Activated CD8-positive, alpha-beta T cell treated with anti-CD3 and anti-CD28 coated beads for 36 hours (primary cell): ENCODE measurements at regions not wholly inside any gene's neighbourhood (a gene's known extent, or its start where the extent isn't known, plus 50 kb on each side); places are given as distances from the start of the nearest gene placed in this dataset.

ENCODE experiments used
- ATAC-seq: fragments of 200-7000 bp; cut with Tn5 transposase; one replicate; pipeline ENCODE4 v1.10.0; 2021; ENCODE audit warnings: mild to moderate bottlenecking, moderate library complexity
- CTCF ChIA-PET: fragments of 350-600 bp; sonication (Branson Sonifier 250); formaldehyde crosslinking; loops from one replicate; lab custom pipeline; 2021; ENCODE audit warnings: antibody characterized with exemption; lab: Charles Lee
- POLR2A ChIA-PET: fragments of 350-600 bp; sonication (Branson Sonifier 250); formaldehyde crosslinking; loops from one replicate; lab custom pipeline; 2021; ENCODE audit warnings: antibody characterized with exemption; lab: Charles Lee
- DNase-seq: peaks from one replicate; pipeline ENCODE4 v3.0.0-alpha.2; 2020
- H3K27ac Mint-ChIP-seq: one replicate; pipeline ENCODE4 v1.8.0; 2021; ENCODE audit warnings: mild to moderate bottlenecking, mixed read lengths
- H3K27me3 Mint-ChIP-seq: one replicate; pipeline ENCODE4 v1.8.0; 2021; ENCODE audit warnings: mixed read lengths
- H3K36me3 Mint-ChIP-seq: one replicate; pipeline ENCODE4 v1.8.0; 2021; ENCODE audit warnings: low read depth, mixed read lengths
- H3K4me1 Mint-ChIP-seq: one replicate; pipeline ENCODE4 v1.8.0; 2021; ENCODE audit warnings: low read depth, mixed read lengths
- H3K4me3 Mint-ChIP-seq: one replicate; pipeline ENCODE4 v1.8.0; 2021; ENCODE audit warnings: mild to moderate bottlenecking, moderate library complexity, mixed read lengths
- H3K9me3 Mint-ChIP-seq: one replicate; pipeline ENCODE4 v1.8.0; 2021; ENCODE audit warnings: mixed read lengths
- intact Hi-C: fragments of 100-400 bp; cut with micrococcal nuclease; formaldehyde crosslinking; loops from one replicate; pipeline ENCODE4 v1.10.0; 2022
- TF ChIP-seq, protein P1 (sequence below): fragments of 200-600 bp; IDR thresholded peaks from one replicate; pipeline ENCODE4 v1.8.0; 2022; ENCODE audit warnings: antibody characterized with exemption, mild to moderate bottlenecking

DNA sequence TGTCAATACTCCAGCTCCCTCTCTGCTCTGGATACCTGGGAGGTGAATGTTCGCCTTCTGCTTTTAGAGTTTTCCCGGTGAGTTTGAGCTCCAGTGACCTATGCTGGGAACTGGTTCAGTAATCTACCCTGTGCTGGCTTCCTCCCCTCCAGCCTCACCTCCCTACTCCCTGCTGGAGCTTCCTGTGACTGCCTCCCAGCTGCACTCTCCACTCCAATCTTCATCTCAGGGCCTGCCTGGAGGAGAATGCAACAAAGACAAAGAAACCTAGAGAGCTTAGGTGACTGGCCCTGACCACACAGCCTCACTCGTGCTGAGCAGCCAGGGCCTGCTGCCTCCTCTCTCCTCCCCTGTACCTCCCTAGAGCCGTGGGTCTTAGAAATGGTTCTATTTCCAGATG, 101.6 kb upstream of the FOXF1 start:
- no peaks in the 10 kb centered on the region for H3K9me3 Mint-ChIP-seq
- TF ChIP-seq, protein P1, sequence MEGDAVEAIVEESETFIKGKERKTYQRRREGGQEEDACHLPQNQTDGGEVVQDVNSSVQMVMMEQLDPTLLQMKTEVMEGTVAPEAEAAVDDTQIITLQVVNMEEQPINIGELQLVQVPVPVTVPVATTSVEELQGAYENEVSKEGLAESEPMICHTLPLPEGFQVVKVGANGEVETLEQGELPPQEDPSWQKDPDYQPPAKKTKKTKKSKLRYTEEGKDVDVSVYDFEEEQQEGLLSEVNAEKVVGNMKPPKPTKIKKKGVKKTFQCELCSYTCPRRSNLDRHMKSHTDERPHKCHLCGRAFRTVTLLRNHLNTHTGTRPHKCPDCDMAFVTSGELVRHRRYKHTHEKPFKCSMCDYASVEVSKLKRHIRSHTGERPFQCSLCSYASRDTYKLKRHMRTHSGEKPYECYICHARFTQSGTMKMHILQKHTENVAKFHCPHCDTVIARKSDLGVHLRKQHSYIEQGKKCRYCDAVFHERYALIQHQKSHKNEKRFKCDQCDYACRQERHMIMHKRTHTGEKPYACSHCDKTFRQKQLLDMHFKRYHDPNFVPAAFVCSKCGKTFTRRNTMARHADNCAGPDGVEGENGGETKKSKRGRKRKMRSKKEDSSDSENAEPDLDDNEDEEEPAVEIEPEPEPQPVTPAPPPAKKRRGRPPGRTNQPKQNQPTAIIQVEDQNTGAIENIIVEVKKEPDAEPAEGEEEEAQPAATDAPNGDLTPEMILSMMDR = no peak
- no peak for ATAC-seq
- H3K36me3 Mint-ChIP-seq = no peaks in the 10 kb centered on the region
- DNase-seq = no peak
- intact Hi-C loops = no loop called here
- peaks cover 11% of the 10 kb centered on the region for H3K27me3 Mint-ChIP-seq
- POLR2A ChIA-PET = no interaction called here
- H3K27ac Mint-ChIP-seq = no peak overlapping the region
- no peak overlapping the region for H3K4me3 Mint-ChIP-seq
- CTCF ChIA-PET = no interaction called here
- H3K4me1 Mint-ChIP-seq = no peaks in the 10 kb centered on the region

DNA sequence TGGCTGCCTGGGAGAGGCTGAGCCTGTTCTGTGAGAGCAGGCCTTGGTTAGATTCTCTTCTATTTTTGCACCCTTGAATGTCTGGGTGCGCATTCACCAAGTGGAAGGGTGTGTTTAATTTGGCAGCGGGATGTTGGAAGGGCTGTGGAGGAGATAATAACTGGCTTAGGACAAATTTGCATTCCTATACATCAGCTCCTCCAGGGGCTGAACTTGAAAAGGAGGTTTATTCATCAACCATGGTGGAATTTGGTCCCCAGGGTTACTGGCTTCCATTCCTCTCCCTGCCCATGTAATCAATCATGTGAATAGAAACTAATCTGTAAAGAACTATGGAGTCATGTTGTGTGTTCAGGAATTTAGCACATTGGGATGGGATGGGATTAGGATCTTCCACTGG, 100.2 kb upstream of the FOXF1 start:
- Mint-ChIP-seq H3K9me3 (no peaks in the 10 kb centered on the region), H3K36me3 (no peaks in the 10 kb centered on the region), H3K27ac (no peak overlapping the region), H3K4me1 (no peaks in the 10 kb centered on the region), H3K4me3 (no peak overlapping the region), H3K27me3 (peaks cover 8% of the 10 kb centered on the region)
- TF ChIP-seq, protein P1 = no peak
- DNase-seq (no peak), ATAC-seq (no peak)
- intact Hi-C loops = no loop called here
- ChIA-PET CTCF (interaction anchor here (0.7 kb wide), 1 partner anchor 76 kb away, joined by 3 read pairs; no protein-coding TSS in a partner anchor), POLR2A (no interaction called here)

DNA sequence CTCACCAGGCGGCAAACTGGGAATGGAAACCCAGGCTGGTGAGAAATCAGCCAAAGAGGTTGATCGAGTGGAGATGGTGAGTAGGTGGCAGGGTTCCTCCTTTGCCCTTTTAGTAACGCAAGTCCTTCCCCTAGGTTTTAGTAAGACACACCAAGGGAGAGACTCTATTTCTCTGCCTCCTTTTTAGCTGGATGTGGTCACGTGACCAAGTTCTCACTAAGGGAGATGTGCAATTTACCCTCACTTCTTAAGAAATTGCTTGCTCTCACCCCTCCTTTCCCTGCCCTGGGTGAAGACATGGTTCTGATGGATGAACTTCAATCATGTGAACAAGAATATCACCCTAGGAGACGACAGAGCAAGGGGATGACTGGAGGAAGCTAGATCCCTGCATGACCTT, 99.8 kb upstream of the FOXF1 start:
- no peak overlapping the region for H3K27ac Mint-ChIP-seq
- H3K9me3 Mint-ChIP-seq = no peaks in the 10 kb centered on the region
- intact Hi-C loops = no loop called here
- CTCF ChIA-PET = interaction anchor here (0.7 kb wide), 1 partner anchor 75 kb away, joined by 3 read pairs; no protein-coding TSS in a partner anchor
- peaks cover 8% of the 10 kb centered on the region for H3K27me3 Mint-ChIP-seq
- no peaks in the 10 kb centered on the region for H3K36me3 Mint-ChIP-seq
- ATAC-seq (no peak), DNase-seq (no peak)
- POLR2A ChIA-PET = no interaction called here
- H3K4me3 Mint-ChIP-seq = no peak overlapping the region
- no peaks in the 10 kb centered on the region for H3K4me1 Mint-ChIP-seq
- TF ChIP-seq, protein P1 = no peak

DNA sequence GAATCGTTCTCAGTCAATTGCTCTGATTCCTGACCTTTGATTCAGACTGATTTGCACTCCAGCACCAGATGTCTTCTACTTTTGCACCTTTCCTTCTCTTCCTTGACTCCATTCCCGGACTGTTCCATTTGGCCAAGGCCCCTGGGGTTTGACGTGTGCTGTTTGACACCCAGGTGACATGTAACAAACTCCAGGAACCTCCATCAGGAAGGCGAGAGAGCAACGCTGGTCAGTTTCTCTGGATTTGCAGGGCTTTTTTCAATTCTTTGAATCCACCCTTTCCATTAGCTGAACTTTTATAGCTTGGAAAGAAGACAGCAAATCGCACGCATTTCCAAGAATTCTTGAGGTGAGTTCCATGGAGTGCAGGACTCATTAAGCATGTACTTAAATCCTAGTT, 98.4 kb upstream of the FOXF1 start:
- Mint-ChIP-seq H3K4me1 (no peaks in the 10 kb centered on the region), H3K27ac (no peak overlapping the region), H3K27me3 (peaks cover 10% of the 10 kb centered on the region), H3K4me3 (no peak overlapping the region), H3K36me3 (no peaks in the 10 kb centered on the region), H3K9me3 (no peaks in the 10 kb centered on the region)
- CTCF ChIA-PET = no interaction called here
- POLR2A ChIA-PET = no interaction called here
- DNase-seq = no peak
- TF ChIP-seq, protein P1 = no peak
- intact Hi-C loops = no loop called here
- ATAC-seq = no peak

DNA sequence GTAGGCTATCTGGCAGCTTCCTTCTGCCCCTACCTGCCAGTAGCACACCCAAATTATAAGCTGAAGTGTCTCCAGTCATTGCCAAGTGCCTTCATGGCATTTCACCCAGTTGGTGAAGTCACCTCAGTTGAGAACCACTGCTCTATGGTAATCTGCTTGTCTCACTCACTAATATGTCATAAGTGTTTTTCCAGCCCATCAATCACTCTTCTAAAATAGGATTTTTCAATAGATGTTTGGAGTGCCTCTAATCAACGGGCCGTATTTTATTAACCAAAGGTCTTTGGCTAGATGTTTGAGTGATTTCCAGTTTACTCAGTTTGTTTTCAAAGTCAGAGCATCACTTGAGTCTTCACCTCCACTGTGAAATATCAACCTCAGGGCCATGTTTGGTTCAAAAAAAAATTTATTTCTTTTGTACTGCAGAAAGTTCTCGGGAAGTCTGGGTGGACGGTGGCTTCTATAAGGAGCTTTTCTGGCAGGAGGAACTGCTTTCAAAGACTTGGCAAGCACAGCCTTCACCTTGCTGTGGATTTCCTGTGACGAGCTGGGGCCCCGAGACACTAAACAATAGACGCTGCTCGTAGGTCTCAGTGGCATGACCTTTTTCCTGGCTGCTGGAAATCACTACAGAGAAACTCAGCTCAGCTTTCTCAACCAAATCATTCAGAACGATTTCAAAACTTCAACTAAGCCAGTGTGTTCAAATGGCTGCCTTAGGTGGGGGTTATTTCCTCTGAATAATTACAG, 95.2 kb upstream of the FOXF1 start:
- no peak overlapping the region for H3K27ac Mint-ChIP-seq
- H3K9me3 Mint-ChIP-seq = no peaks in the 10 kb centered on the region
- ATAC-seq (no peak), DNase-seq (no peak)
- H3K4me3 Mint-ChIP-seq = no peak overlapping the region
- H3K36me3 Mint-ChIP-seq = no peaks in the 10 kb centered on the region
- TF ChIP-seq, protein P1 = no peak
- CTCF ChIA-PET = no interaction called here
- POLR2A ChIA-PET = no interaction called here
- peaks cover 9% of the 10 kb centered on the region for H3K27me3 Mint-ChIP-seq
- intact Hi-C loops = no loop called here
- H3K4me1 Mint-ChIP-seq = no peaks in the 10 kb centered on the region
